ENCODE measurements at regions not wholly inside any gene's neighbourhood (a gene's known extent, or its start where the extent isn't known, plus 50 kb on each side); places are given as distances from the start of the nearest gene placed in this dataset.

DNA sequence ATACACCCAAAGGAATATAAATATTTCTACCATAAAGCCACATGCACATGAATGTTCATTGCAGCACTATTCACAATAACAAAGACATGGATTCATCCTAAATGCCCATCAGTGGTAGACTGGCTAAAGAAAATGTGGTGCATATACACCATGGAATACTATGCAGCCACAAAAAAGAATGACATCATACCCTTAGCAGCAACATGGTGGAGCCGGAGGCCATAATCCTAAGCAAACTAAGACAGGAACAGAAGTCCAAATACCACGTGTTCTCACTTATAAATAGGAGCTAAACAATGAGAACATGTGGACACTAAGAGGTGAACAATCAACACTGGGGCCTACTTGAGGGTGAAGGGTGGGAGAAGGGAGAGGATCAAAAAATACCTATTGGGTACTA is 198.5 kb downstream of the BMP4 start:
- TF ChIP-seq, protein P1, sequence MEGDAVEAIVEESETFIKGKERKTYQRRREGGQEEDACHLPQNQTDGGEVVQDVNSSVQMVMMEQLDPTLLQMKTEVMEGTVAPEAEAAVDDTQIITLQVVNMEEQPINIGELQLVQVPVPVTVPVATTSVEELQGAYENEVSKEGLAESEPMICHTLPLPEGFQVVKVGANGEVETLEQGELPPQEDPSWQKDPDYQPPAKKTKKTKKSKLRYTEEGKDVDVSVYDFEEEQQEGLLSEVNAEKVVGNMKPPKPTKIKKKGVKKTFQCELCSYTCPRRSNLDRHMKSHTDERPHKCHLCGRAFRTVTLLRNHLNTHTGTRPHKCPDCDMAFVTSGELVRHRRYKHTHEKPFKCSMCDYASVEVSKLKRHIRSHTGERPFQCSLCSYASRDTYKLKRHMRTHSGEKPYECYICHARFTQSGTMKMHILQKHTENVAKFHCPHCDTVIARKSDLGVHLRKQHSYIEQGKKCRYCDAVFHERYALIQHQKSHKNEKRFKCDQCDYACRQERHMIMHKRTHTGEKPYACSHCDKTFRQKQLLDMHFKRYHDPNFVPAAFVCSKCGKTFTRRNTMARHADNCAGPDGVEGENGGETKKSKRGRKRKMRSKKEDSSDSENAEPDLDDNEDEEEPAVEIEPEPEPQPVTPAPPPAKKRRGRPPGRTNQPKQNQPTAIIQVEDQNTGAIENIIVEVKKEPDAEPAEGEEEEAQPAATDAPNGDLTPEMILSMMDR (IDR thresholded peaks at IDR 0.05; ENCODE audit: insufficient read depth, low read length), result no peak
- TF ChIP-seq, protein P2, sequence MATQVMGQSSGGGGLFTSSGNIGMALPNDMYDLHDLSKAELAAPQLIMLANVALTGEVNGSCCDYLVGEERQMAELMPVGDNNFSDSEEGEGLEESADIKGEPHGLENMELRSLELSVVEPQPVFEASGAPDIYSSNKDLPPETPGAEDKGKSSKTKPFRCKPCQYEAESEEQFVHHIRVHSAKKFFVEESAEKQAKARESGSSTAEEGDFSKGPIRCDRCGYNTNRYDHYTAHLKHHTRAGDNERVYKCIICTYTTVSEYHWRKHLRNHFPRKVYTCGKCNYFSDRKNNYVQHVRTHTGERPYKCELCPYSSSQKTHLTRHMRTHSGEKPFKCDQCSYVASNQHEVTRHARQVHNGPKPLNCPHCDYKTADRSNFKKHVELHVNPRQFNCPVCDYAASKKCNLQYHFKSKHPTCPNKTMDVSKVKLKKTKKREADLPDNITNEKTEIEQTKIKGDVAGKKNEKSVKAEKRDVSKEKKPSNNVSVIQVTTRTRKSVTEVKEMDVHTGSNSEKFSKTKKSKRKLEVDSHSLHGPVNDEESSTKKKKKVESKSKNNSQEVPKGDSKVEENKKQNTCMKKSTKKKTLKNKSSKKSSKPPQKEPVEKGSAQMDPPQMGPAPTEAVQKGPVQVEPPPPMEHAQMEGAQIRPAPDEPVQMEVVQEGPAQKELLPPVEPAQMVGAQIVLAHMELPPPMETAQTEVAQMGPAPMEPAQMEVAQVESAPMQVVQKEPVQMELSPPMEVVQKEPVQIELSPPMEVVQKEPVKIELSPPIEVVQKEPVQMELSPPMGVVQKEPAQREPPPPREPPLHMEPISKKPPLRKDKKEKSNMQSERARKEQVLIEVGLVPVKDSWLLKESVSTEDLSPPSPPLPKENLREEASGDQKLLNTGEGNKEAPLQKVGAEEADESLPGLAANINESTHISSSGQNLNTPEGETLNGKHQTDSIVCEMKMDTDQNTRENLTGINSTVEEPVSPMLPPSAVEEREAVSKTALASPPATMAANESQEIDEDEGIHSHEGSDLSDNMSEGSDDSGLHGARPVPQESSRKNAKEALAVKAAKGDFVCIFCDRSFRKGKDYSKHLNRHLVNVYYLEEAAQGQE (IDR thresholded peaks at IDR 0.05; ENCODE audit: insufficient replicate concordance, low read depth), result no peak
- TF ChIP-seq POLR2AphosphoS5 (IDR thresholded peaks at IDR 0.05; ENCODE audit: low read depth) (no peak), GABPA (IDR thresholded peaks at IDR 0.05; ENCODE audit: low read depth) (no peak)

All from HL-60 (cell line).